ENCODE measurements at regions not wholly inside any gene's neighbourhood (a gene's known extent, or its start where the extent isn't known, plus 50 kb on each side); places are given as distances from the start of the nearest gene placed in this dataset.

GRCh38 chr4:81629366-81629765 lies 157.7 kb upstream of the RASGEF1B start:
- no peak for DNase-seq
- intact Hi-C loops (cut with DNase I; ENCODE audit: low total_unique reads): no loop called here
- Histone ChIP-seq H3K27me3 (no peaks in the 10 kb centered on the region), H3K9me3 (no peaks in the 10 kb centered on the region), H3K4me1 (peaks cover 0 to 3% (median 0%) of the 10 kb centered on the region in 4 donors), H3K36me3 (no peaks in the 10 kb centered on the region), H3K4me3 (no peak overlapping the region), H3K27ac (no peak overlapping the region)
- WGBS, 2 donors (ENCODE audit: low coverage in 1 of 2): 69 to 75% methylated on average over 4 of the region's 4 CpGs
- in situ Hi-C loops (cut with MboI; ENCODE audit: low pct_ligation_motif_present in 1 of 4, low pct_unique_long_range_greater_than_20kb in 1 of 4, low sequenced_read_pairs in 3 of 4): no loop called here
- TF ChIP-seq POLR2AphosphoS5 (IDR thresholded peaks at IDR 0.05) (no peak), EP300 (IDR thresholded peaks at IDR 0.05; ENCODE audit: low read depth) (no peak), CTCF (IDR thresholded peaks at IDR 0.05) (no peak), POLR2A (IDR thresholded peaks at IDR 0.05) (no peak)

- Histone ChIP-seq H3K4me1 (peaks cover 0 to 3% (median 0%) of the 10 kb centered on the region in 4 donors), H3K27me3 (no peaks in the 10 kb centered on the region), H3K36me3 (no peaks in the 10 kb centered on the region), H3K9me3 (no peaks in the 10 kb centered on the region), H3K4me3 (no peak overlapping the region), H3K27ac (no peak overlapping the region)
- intact Hi-C loops (cut with DNase I; ENCODE audit: low total_unique reads): no loop called here
- in situ Hi-C loops (cut with MboI; ENCODE audit: low pct_ligation_motif_present in 1 of 4, low pct_unique_long_range_greater_than_20kb in 1 of 4, low sequenced_read_pairs in 3 of 4): no loop called here
- TF ChIP-seq CTCF (IDR thresholded peaks at IDR 0.05): no peak
- TF ChIP-seq EP300 (IDR thresholded peaks at IDR 0.05; ENCODE audit: low read depth): no peak
- no peak for TF ChIP-seq POLR2A (IDR thresholded peaks at IDR 0.05)
- TF ChIP-seq POLR2AphosphoS5 (IDR thresholded peaks at IDR 0.05): no peak
- 44 to 49% methylated on average over 3 of the region's 3 CpGs for WGBS, 2 donors (ENCODE audit: low coverage in 1 of 2)
- no peak for DNase-seq
Measured at GRCh38 chr4:81628489-81628888, 156.8 kb upstream of the RASGEF1B start.

- intact Hi-C loops (cut with DNase I; ENCODE audit: low total_unique reads): no loop called here
- 96 to 97% methylated on average over 2 of the region's 2 CpGs for WGBS, 2 donors (ENCODE audit: low coverage in 1 of 2)
- Histone ChIP-seq H3K27ac (no peak overlapping the region), H3K27me3 (no peaks in the 10 kb centered on the region), H3K36me3 (no peaks in the 10 kb centered on the region), H3K4me3 (no peak overlapping the region), H3K9me3 (no peaks in the 10 kb centered on the region), H3K4me1 (peaks cover 0 to 3% (median 0%) of the 10 kb centered on the region in 4 donors)
- no peak for DNase-seq
- TF ChIP-seq POLR2A (IDR thresholded peaks at IDR 0.05) (no peak), EP300 (IDR thresholded peaks at IDR 0.05; ENCODE audit: low read depth) (no peak)
- in situ Hi-C loops (cut with MboI; ENCODE audit: low pct_ligation_motif_present in 1 of 4, low pct_unique_long_range_greater_than_20kb in 1 of 4, low sequenced_read_pairs in 3 of 4): no loop called here
Measured at GRCh38 chr4:81627590-81627989, 155.9 kb upstream of the RASGEF1B start.

- Histone ChIP-seq H3K36me3 (no peaks in the 10 kb centered on the region), H3K27me3 (no peaks in the 10 kb centered on the region), H3K9me3 (no peaks in the 10 kb centered on the region), H3K4me3 (no peak overlapping the region), H3K27ac (no peak overlapping the region), H3K4me1 (peaks cover 0 to 2% (median 0%) of the 10 kb centered on the region in 4 donors)
- no peak for TF ChIP-seq POLR2A (IDR thresholded peaks at IDR 0.05)
- TF ChIP-seq CTCF (IDR thresholded peaks at IDR 0.05): no peak
- TF ChIP-seq EP300 (IDR thresholded peaks at IDR 0.05; ENCODE audit: low read depth): no peak
- no peak for TF ChIP-seq POLR2AphosphoS5 (IDR thresholded peaks at IDR 0.05)
- WGBS, 2 donors (ENCODE audit: low coverage in 1 of 2): 72 to 74% methylated on average over 5 of the region's 5 CpGs
- intact Hi-C loops (cut with DNase I; ENCODE audit: low total_unique reads) (no loop called here), in situ Hi-C loops (cut with MboI; ENCODE audit: low pct_ligation_motif_present in 1 of 4, low pct_unique_long_range_greater_than_20kb in 1 of 4, low sequenced_read_pairs in 3 of 4) (no loop called here)
- DNase-seq: no peak
Measured at GRCh38 chr4:81626851-81627250, 155.1 kb upstream of the RASGEF1B start.

Measured in transverse colon (tissue), 4 donors.